Left lung (tissue), 4 donors: ENCODE measurements at regions not wholly inside any gene's neighbourhood (a gene's known extent, or its start where the extent isn't known, plus 50 kb on each side); places are given as distances from the start of the nearest gene placed in this dataset.
A peak's percentile ranks its signal among the peaks of the same experiment; 100 is the strongest.

Experiments
- ATAC-seq: fragments of 200-7000 bp; cut with Tn5 transposase; one replicate; pipeline ENCODE4 v1.9.1; 2020; ENCODE audit warnings: moderate library complexity
- DNase-seq, 4 donors: peaks; one replicate each; pipeline ENCODE4 v3.0.0-alpha.2; 2013 to 2020
- H3K27ac ChIP-seq, 2 donors: fragments of 200-600 bp; sonication (generic) in 1 of 2; one replicate each; pipeline versions ENCODE4 v1.5.0 to v1.8.0; 2020 to 2021
- H3K27me3 ChIP-seq, 2 donors: fragments of 200-600 bp; sonication (generic) in 1 of 2; one replicate each; pipeline versions ENCODE4 v1.5.0 to v1.8.0; 2020 to 2021
- H3K36me3 ChIP-seq, 2 donors: fragments of 200-600 bp; sonication (generic) in 1 of 2; one replicate each; pipeline versions ENCODE4 v1.5.0 to v1.8.0; 2020 to 2021
- H3K4me1 ChIP-seq, 2 donors: fragments of 200-600 bp; one replicate each; pipeline ENCODE4 v1.8.0; 2021
- H3K4me3 ChIP-seq, 2 donors: fragments of 200-600 bp; sonication (generic) in 1 of 2; one replicate each; pipeline versions ENCODE4 v1.5.0 to v1.8.0; 2020 to 2021; ENCODE audit warnings: mild to moderate bottlenecking in 1 of 2
- H3K9me3 ChIP-seq, 2 donors: fragments of 200-600 bp; sonication (generic) in 1 of 2; one replicate each; pipeline versions ENCODE4 v1.5.0 to v1.8.0; 2020 to 2021
- CTCF ChIP-seq, 2 donors: fragments of 200-600 bp; sonication (generic) in 1 of 2; IDR thresholded peaks; one replicate each; pipeline versions ENCODE4 v1.5.0 to v1.8.0; 2021; ENCODE audit warnings: antibody characterized with exemption in 2 of 2
- intact Hi-C, 2 donors: fragments of 100-400 bp; cut with DNase I; formaldehyde crosslinking; loops; one replicate each; pipeline versions ENCODE4 v1.11.2 to v1.14.2; 2022
- donor health status: DM: no; HTN: yes; CAD: no.
- donor health status: DM: no; HTN: no; CAD: no.

- TF ChIP-seq CTCF (IDR thresholded peaks at IDR 0.05) = no peak
- intact Hi-C loops = no loop called here
These were observed 881.5 kb downstream of the BRINP3 start for GRCh38 chr1:189596197-189596596.

GRCh38 chr1:189597083-189597482 is 880.6 kb downstream of the BRINP3 start:
- intact Hi-C loops = no loop called here
- Histone ChIP-seq H3K27ac (no peak overlapping the region), H3K4me3 (no peak overlapping the region), H3K4me1 (no peaks in the 10 kb centered on the region), H3K9me3 (peaks cover 0 to 6% of the 10 kb centered on the region in 2 donors), H3K36me3 (no peaks in the 10 kb centered on the region), H3K27me3 (no peaks in the 10 kb centered on the region)
- DNase-seq (peak in 2 of 4 donors; percentile 19 to 47), ATAC-seq (peak; percentile 64)
- TF ChIP-seq CTCF (IDR thresholded peaks at IDR 0.05) = no peak

More at GRCh38 chr1:189596197-189596596, 881.5 kb downstream of the BRINP3 start:
- no peak overlapping the region for H3K4me3 ChIP-seq
- H3K27ac ChIP-seq = no peak overlapping the region
- H3K4me1 ChIP-seq = no peaks in the 10 kb centered on the region
- H3K27me3 ChIP-seq = no peaks in the 10 kb centered on the region
- H3K36me3 ChIP-seq = no peaks in the 10 kb centered on the region
- H3K9me3 ChIP-seq = peaks cover 0 to 6% of the 10 kb centered on the region in 2 donors
- no peak for DNase-seq
- no peak for ATAC-seq

- Histone ChIP-seq H3K36me3 (no peaks in the 10 kb centered on the region), H3K9me3 (peaks cover 0 to 2% of the 10 kb centered on the region in 2 donors), H3K4me3 (no peak overlapping the region), H3K4me1 (no peaks in the 10 kb centered on the region), H3K27ac (no peak overlapping the region), H3K27me3 (no peaks in the 10 kb centered on the region)
- no peak for TF ChIP-seq CTCF (IDR thresholded peaks at IDR 0.05)
- intact Hi-C loops = no loop called here
- DNase-seq (no peak), ATAC-seq (no peak)
These were observed 872.4 kb downstream of the BRINP3 start for GRCh38 chr1:189605226-189605625.

- Histone ChIP-seq H3K27ac (no peak overlapping the region), H3K36me3 (no peaks in the 10 kb centered on the region), H3K4me1 (no peaks in the 10 kb centered on the region), H3K4me3 (no peak overlapping the region), H3K9me3 (peaks cover 0 to 2% of the 10 kb centered on the region in 2 donors), H3K27me3 (no peaks in the 10 kb centered on the region)
- ATAC-seq = peak; percentile 24
- intact Hi-C loops = no loop called here
- DNase-seq = no peak
- no peak for TF ChIP-seq CTCF (IDR thresholded peaks at IDR 0.05)
These were observed 871.6 kb downstream of the BRINP3 start for GRCh38 chr1:189606047-189606446.

GRCh38 chr1:189606795-189607476 is 870.7 kb downstream of the BRINP3 start:
- intact Hi-C loops = no loop called here
- no peak for DNase-seq
- no peak for ATAC-seq

More at GRCh38 chr1:189606795-189607476, 870.7 kb downstream of the BRINP3 start:
- no peak overlapping the region for H3K4me3 ChIP-seq
- H3K4me1 ChIP-seq = no peaks in the 10 kb centered on the region
- peaks cover 0 to 2% of the 10 kb centered on the region in 2 donors for H3K9me3 ChIP-seq
- no peaks in the 10 kb centered on the region for H3K27me3 ChIP-seq
- H3K27ac ChIP-seq = no peak overlapping the region
- TF ChIP-seq CTCF (IDR thresholded peaks at IDR 0.05) = no peak
- H3K36me3 ChIP-seq = no peaks in the 10 kb centered on the region
